ENCODE measurements at regions not wholly inside any gene's neighbourhood (a gene's known extent, or its start where the extent isn't known, plus 50 kb on each side); places are given as distances from the start of the nearest gene placed in this dataset.

DNA sequence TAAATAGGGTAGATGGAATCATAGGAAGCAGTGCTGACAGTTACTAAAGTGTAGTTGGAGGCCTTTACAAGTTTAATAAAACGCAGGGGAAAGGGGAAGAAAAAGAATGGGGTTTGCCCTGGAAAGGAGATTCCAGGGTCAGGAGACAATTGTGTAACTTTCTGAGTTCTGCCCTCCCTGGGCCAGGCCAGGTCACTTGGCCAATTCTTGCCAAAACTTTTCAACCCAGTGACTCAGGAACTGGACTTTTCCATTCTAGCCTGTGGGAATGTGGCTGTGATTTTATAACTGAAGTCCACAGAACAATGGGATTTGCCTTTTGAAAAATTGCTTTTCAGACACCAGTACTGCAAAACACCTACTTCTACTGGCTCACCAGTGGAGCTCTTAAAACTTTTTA, 289.8 kb upstream of the ANKRD55 start:
- in situ Hi-C loops (cut with MboI): no loop called here
- DNase-seq (ENCODE audit: extremely low read depth in 1 of 4, low spot score in 3 of 4) (no peak), ATAC-seq (no peak), FAIRE-seq (no peak)
- WGBS (ENCODE audit: insufficient coverage, low coverage, missing lambda C conversion rate): 0% methylated on average over 1 of the region's 1 CpG
- Histone ChIP-seq H4K20me1 (replicated peaks; ENCODE audit: control insufficient read depth, insufficient read depth, low read length) (no peaks in the 10 kb centered on the region), H3K9me3 (replicated peaks; ENCODE audit: control insufficient read depth, insufficient read depth, low read depth, low read length) (no peaks in the 10 kb centered on the region), H3K79me2 (ENCODE audit: control insufficient read depth, insufficient read depth, low read length) (no peaks in the 10 kb centered on the region), H3K27ac (ENCODE audit: extremely low read depth, low read depth, low read length) (no peak overlapping the region), H3K9ac (ENCODE audit: insufficient read depth in 1 of 2, low read depth in 2 of 2, low read length in 2 of 2) (no peak overlapping the region), H3K36me3 (ENCODE audit: control insufficient read depth, insufficient read depth, low read length) (no peaks in the 10 kb centered on the region), H3K4me1 (replicated peaks in 1 of 2; ENCODE audit: control insufficient read depth in 2 of 2, insufficient read depth in 2 of 2, low read length in 2 of 2) (no peaks in the 10 kb centered on the region), H3K4me2 (ENCODE audit: insufficient read depth, low read length) (no peak overlapping the region), H3K27me3 (ENCODE audit: control insufficient read depth in 2 of 2, insufficient read depth in 2 of 2, low read length in 2 of 2) (peaks cover 9 to 39% of the 10 kb centered on the region in 2 experiments), H3K9me1 (ENCODE audit: control insufficient read depth, insufficient read depth, low read length) (no peaks in the 10 kb centered on the region), H3K4me3 (no peak overlapping the region), H2AFZ (ENCODE audit: low read depth, low read length) (no peak overlapping the region)
- ChIA-PET POLR2A (no interaction called here), CTCF (ENCODE audit: low intra/inter-chr PET ratio) (no interaction called here)
- intact Hi-C loops (cut with micrococcal nuclease): no loop called here
- BruUV-seq (replicated peaks): no TSS peak
- TF ChIP-seq, protein P1, sequence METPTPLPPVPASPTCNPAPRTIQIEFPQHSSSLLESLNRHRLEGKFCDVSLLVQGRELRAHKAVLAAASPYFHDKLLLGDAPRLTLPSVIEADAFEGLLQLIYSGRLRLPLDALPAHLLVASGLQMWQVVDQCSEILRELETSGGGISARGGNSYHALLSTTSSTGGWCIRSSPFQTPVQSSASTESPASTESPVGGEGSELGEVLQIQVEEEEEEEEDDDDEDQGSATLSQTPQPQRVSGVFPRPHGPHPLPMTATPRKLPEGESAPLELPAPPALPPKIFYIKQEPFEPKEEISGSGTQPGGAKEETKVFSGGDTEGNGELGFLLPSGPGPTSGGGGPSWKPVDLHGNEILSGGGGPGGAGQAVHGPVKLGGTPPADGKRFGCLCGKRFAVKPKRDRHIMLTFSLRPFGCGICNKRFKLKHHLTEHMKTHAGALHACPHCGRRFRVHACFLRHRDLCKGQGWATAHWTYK (CRISPR knock-in tag; IDR thresholded peaks at IDR 0.05): no peak
- TF ChIP-seq, protein P2, sequence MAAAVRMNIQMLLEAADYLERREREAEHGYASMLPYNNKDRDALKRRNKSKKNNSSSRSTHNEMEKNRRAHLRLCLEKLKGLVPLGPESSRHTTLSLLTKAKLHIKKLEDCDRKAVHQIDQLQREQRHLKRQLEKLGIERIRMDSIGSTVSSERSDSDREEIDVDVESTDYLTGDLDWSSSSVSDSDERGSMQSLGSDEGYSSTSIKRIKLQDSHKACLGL (CRISPR knock-in tag; IDR thresholded peaks at IDR 0.05; ENCODE audit: borderline replicate concordance, poor library complexity, severe bottlenecking): no peak
- TF ChIP-seq, protein P3, sequence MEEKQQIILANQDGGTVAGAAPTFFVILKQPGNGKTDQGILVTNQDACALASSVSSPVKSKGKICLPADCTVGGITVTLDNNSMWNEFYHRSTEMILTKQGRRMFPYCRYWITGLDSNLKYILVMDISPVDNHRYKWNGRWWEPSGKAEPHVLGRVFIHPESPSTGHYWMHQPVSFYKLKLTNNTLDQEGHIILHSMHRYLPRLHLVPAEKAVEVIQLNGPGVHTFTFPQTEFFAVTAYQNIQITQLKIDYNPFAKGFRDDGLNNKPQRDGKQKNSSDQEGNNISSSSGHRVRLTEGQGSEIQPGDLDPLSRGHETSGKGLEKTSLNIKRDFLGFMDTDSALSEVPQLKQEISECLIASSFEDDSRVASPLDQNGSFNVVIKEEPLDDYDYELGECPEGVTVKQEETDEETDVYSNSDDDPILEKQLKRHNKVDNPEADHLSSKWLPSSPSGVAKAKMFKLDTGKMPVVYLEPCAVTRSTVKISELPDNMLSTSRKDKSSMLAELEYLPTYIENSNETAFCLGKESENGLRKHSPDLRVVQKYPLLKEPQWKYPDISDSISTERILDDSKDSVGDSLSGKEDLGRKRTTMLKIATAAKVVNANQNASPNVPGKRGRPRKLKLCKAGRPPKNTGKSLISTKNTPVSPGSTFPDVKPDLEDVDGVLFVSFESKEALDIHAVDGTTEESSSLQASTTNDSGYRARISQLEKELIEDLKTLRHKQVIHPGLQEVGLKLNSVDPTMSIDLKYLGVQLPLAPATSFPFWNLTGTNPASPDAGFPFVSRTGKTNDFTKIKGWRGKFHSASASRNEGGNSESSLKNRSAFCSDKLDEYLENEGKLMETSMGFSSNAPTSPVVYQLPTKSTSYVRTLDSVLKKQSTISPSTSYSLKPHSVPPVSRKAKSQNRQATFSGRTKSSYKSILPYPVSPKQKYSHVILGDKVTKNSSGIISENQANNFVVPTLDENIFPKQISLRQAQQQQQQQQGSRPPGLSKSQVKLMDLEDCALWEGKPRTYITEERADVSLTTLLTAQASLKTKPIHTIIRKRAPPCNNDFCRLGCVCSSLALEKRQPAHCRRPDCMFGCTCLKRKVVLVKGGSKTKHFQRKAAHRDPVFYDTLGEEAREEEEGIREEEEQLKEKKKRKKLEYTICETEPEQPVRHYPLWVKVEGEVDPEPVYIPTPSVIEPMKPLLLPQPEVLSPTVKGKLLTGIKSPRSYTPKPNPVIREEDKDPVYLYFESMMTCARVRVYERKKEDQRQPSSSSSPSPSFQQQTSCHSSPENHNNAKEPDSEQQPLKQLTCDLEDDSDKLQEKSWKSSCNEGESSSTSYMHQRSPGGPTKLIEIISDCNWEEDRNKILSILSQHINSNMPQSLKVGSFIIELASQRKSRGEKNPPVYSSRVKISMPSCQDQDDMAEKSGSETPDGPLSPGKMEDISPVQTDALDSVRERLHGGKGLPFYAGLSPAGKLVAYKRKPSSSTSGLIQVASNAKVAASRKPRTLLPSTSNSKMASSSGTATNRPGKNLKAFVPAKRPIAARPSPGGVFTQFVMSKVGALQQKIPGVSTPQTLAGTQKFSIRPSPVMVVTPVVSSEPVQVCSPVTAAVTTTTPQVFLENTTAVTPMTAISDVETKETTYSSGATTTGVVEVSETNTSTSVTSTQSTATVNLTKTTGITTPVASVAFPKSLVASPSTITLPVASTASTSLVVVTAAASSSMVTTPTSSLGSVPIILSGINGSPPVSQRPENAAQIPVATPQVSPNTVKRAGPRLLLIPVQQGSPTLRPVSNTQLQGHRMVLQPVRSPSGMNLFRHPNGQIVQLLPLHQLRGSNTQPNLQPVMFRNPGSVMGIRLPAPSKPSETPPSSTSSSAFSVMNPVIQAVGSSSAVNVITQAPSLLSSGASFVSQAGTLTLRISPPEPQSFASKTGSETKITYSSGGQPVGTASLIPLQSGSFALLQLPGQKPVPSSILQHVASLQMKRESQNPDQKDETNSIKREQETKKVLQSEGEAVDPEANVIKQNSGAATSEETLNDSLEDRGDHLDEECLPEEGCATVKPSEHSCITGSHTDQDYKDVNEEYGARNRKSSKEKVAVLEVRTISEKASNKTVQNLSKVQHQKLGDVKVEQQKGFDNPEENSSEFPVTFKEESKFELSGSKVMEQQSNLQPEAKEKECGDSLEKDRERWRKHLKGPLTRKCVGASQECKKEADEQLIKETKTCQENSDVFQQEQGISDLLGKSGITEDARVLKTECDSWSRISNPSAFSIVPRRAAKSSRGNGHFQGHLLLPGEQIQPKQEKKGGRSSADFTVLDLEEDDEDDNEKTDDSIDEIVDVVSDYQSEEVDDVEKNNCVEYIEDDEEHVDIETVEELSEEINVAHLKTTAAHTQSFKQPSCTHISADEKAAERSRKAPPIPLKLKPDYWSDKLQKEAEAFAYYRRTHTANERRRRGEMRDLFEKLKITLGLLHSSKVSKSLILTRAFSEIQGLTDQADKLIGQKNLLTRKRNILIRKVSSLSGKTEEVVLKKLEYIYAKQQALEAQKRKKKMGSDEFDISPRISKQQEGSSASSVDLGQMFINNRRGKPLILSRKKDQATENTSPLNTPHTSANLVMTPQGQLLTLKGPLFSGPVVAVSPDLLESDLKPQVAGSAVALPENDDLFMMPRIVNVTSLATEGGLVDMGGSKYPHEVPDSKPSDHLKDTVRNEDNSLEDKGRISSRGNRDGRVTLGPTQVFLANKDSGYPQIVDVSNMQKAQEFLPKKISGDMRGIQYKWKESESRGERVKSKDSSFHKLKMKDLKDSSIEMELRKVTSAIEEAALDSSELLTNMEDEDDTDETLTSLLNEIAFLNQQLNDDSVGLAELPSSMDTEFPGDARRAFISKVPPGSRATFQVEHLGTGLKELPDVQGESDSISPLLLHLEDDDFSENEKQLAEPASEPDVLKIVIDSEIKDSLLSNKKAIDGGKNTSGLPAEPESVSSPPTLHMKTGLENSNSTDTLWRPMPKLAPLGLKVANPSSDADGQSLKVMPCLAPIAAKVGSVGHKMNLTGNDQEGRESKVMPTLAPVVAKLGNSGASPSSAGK (IDR thresholded peaks at IDR 0.05): no peak
- no peak for TF ChIP-seq TFAM (CRISPR knock-in tag; conservative IDR thresholded peaks at IDR 0.05)

Measured in K562 (cell line).